NCI-H128 (cell line): ENCODE measurements at regions not wholly inside any gene's neighbourhood (a gene's known extent, or its start where the extent isn't known, plus 50 kb on each side); places are given as distances from the start of the nearest gene placed in this dataset.

Experiments used
- DNase-seq: peaks from one replicate; lab custom pipeline; 2025; ENCODE audit not compliant: unreplicated experiment; lab: John Stamatoyannopoulos, UW

- no peak for DNase-seq
These were observed 226.2 kb downstream of the MC4R start for GRCh38 chr18:60146220-60146960.

GRCh38 chr18:60145776-60146175, 226.8 kb downstream of the MC4R start:
- no peak for DNase-seq

GRCh38 chr18:60134806-60135205, 235.0 kb downstream of the PMAIP1 start:
- no peak for DNase-seq

GRCh38 chr18:60130284-60130683, 230.5 kb downstream of the PMAIP1 start:
- no peak for DNase-seq

GRCh38 chr18:60123031-60123430, 223.2 kb downstream of the PMAIP1 start:
- DNase-seq = no peak

GRCh38 chr18:60122339-60122738, 222.5 kb downstream of the PMAIP1 start:
- DNase-seq = no peak

GRCh38 chr18:60120231-60120750, 220.5 kb downstream of the PMAIP1 start:
- DNase-seq = no peak

- no peak for DNase-seq
These were observed 217.5 kb downstream of the PMAIP1 start for GRCh38 chr18:60117321-60117720.

- no peak for DNase-seq
These were observed 213.6 kb downstream of the PMAIP1 start for GRCh38 chr18:60113396-60113795.

- no peak for DNase-seq
These were observed 212.6 kb downstream of the PMAIP1 start for GRCh38 chr18:60112369-60112768.

- DNase-seq = no peak
These were observed 211.7 kb downstream of the PMAIP1 start for GRCh38 chr18:60111525-60111924.

- DNase-seq = no peak
These were observed 211.0 kb downstream of the PMAIP1 start for GRCh38 chr18:60110836-60111235.

- no peak for DNase-seq
These were observed 201.0 kb downstream of the PMAIP1 start for GRCh38 chr18:60100778-60101177.

GRCh38 chr18:60099709-60100108, 199.9 kb downstream of the PMAIP1 start:
- no peak for DNase-seq

GRCh38 chr18:60096428-60096827, 196.6 kb downstream of the PMAIP1 start:
- no peak for DNase-seq

- DNase-seq = no peak
These were observed 192.3 kb downstream of the PMAIP1 start for GRCh38 chr18:60092073-60092472.

GRCh38 chr18:60090170-60090569, 190.4 kb downstream of the PMAIP1 start:
- no peak for DNase-seq

GRCh38 chr18:60082790-60083189, 183.0 kb downstream of the PMAIP1 start:
- no peak for DNase-seq

- DNase-seq = no peak
These were observed 182.5 kb downstream of the PMAIP1 start for GRCh38 chr18:60082282-60082681.

- DNase-seq = no peak
These were observed 175.7 kb downstream of the PMAIP1 start for GRCh38 chr18:60075477-60075876.

GRCh38 chr18:60070631-60071030, 170.8 kb downstream of the PMAIP1 start:
- no peak for DNase-seq

GRCh38 chr18:60069145-60069544, 169.3 kb downstream of the PMAIP1 start:
- no peak for DNase-seq
